Stimulated activated memory B cell treated with anti-CD40 and anti-IgM and Interleukin-4, amounts not matched to agents 10 μg/mL and 1 μg/mL and 100 μg/mL, for 72 hours (primary cell): ENCODE measurements at regions not wholly inside any gene's neighbourhood (a gene's known extent, or its start where the extent isn't known, plus 50 kb on each side); places are given as distances from the start of the nearest gene placed in this dataset.
"Not testable (repeated sequence)": the region's sequence is repeated elsewhere in the genome, so short reads cannot be mapped to it uniquely, and the experiment has no call there.

Experiments
- ATAC-seq: fragments of 150-1000 bp; cut with Tn5 transposase; 2 replicates; pipeline ENCODE4 v1.10.0; 2021
- H3K27ac Mint-ChIP-seq: one replicate; pipeline ENCODE4 v1.8.0; 2022; ENCODE audit warnings: mild to moderate bottlenecking, mixed read lengths
- H3K27me3 Mint-ChIP-seq: one replicate; pipeline ENCODE4 v1.8.0; 2022; ENCODE audit warnings: mixed read lengths
- H3K36me3 Mint-ChIP-seq: one replicate; pipeline ENCODE4 v1.8.0; 2022; ENCODE audit warnings: mixed read lengths
- H3K4me1 Mint-ChIP-seq: one replicate; pipeline ENCODE4 v1.8.0; 2022; ENCODE audit warnings: mixed read lengths
- H3K4me3 Mint-ChIP-seq: one replicate; pipeline ENCODE4 v1.8.0; 2022; ENCODE audit warnings: mild to moderate bottlenecking, moderate library complexity, mixed read lengths
- H3K9me3 Mint-ChIP-seq: one replicate; pipeline ENCODE4 v1.8.0; 2022; ENCODE audit warnings: mixed read lengths

DNA sequence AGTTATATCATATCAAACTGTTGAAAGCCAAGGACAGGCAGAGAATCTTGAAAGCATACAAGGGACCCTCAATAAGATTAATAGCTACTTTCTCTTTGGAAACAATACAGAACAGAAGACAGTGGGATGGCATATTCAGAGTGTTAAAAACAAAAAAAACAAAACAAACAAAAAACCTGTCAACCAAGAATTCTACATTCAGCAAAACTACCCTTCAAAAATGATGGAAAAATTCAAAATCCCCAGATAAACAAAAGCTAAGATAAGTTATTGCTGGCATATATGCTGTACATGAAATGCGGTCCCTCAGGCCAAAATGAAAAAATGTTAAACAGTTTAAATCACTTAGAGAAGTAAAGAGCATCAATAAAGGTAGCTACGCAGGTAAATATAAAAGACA is 425.1 kb downstream of the ACTL7B start:
- Mint-ChIP-seq H3K4me3 (no peak overlapping the region), H3K27me3 (no peaks in the 10 kb centered on the region), H3K36me3 (no peaks in the 10 kb centered on the region), H3K4me1 (no peaks in the 10 kb centered on the region), H3K9me3 (peaks cover 11% of the 10 kb centered on the region), H3K27ac (no peak overlapping the region)
- no peak for ATAC-seq

DNA sequence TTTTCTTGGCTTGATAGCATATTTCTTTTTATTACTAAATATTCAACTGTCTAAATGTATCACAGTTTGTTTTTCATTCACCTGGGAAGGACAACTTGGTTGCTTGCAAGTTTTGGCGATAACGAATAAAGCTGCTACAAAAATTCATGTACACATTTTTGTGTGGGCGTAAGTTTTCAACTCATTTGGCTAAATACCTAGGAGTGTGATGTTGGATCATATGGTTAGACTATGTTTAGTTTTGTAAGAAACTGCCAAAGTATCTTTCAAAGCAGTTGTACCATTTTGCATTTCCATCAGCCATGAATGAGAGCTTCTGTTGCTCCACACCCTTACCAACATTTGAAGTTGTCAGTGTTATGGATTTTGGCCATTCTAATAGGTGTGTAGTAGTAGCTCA is 428.0 kb downstream of the ACTL7B start:
- Mint-ChIP-seq H3K4me3 (no peak overlapping the region), H3K9me3 (peaks cover 11% of the 10 kb centered on the region), H3K27ac (no peak overlapping the region), H3K4me1 (no peaks in the 10 kb centered on the region), H3K36me3 (no peaks in the 10 kb centered on the region), H3K27me3 (no peaks in the 10 kb centered on the region)
- no peak for ATAC-seq

DNA sequence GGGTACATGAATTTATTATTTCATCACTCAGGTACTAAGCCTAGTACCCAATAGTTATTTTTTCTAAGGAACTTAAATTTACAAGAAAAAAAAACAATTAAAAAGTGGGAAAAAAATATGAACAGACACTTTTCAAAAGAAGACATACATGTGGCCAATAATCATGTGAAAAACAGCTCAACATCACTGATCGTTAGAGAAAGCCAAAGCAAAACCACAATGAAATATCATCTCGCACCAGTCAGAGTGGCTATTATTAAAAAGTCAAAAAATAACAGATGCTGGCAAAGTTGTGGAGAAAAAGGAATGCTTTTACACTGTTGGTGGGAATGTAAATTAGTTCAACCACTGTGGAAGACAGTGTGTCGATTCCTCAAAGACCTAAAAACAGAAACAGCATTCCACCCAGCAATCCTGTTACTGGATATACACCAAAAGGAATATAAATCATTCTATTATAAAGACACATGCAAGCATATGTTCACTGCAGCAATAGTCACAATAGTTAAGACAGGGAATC is 429.3 kb downstream of the ACTL7B start:
- not testable (repeated sequence) for H3K27ac Mint-ChIP-seq, H3K4me3 Mint-ChIP-seq, ATAC-seq, H3K27me3 Mint-ChIP-seq, H3K36me3 Mint-ChIP-seq, H3K4me1 Mint-ChIP-seq, H3K9me3 Mint-ChIP-seq

DNA sequence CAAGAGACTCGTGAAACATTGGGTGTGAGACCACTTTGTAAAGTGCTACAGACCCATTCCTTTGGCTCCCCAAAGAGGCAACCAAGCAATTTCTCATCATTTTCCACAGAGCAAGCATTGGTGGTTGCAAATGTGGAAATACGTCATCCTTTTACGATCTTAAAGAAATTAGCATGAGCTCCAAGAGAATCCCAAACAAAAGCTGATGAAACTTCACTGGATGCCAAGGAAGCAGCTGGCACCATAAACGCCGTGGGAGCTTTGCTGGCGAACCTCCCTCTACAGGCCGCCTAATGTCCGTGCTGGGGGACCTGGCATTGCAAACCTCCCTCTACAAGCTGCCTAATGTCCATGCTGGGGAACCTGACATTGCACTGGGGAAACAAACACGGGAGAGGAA is 432.4 kb downstream of the ACTL7B start:
- Mint-ChIP-seq H3K9me3 (no peaks in the 10 kb centered on the region), H3K4me3 (no peak overlapping the region), H3K4me1 (no peaks in the 10 kb centered on the region), H3K36me3 (no peaks in the 10 kb centered on the region), H3K27ac (no peak overlapping the region), H3K27me3 (no peaks in the 10 kb centered on the region)
- ATAC-seq, result no peak

DNA sequence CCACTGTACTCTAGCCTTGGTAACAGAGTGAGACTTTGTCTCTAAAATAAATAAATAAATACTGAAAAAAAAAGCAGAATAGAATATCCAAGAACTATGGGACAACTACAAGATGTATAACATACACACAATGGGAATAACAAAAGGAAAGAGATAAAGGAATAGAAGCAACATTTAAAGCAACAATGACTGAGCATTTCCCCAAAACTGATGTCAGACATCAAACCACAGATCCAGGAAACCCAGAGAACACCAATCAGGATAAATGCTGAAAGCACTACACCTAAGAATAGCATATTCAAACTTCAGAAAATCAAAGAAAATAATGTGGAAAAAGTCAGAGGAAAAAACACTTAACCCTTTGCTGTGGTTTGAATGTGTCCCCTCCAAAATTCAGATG is 436.4 kb downstream of the ACTL7B start:
- no peaks in the 10 kb centered on the region for H3K4me1 Mint-ChIP-seq
- H3K27ac Mint-ChIP-seq, result no peak overlapping the region
- no peak for ATAC-seq
- no peaks in the 10 kb centered on the region for H3K27me3 Mint-ChIP-seq
- no peaks in the 10 kb centered on the region for H3K36me3 Mint-ChIP-seq
- no peak overlapping the region for H3K4me3 Mint-ChIP-seq
- H3K9me3 Mint-ChIP-seq, result no peaks in the 10 kb centered on the region

DNA sequence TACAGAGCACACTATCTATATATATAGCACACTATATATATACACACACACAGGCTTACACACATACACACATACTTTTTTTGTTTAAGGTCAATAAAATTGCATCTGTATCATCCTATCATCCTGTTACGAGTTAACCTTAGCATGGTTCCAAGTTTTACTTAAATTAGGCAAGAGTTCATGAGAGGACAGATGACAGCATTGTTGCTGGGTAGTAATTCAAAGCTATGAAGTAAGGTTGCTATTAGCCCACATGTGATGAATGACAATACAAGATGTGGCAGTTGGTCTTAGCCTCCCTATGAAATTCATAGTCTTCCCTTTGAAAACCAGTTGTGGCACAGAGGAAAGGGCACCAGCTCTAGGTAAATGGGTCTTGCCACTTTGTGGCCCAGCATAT is 438.1 kb downstream of the ACTL7B start:
- H3K27me3 Mint-ChIP-seq, result peaks cover 7% of the 10 kb centered on the region
- H3K4me3 Mint-ChIP-seq, result no peak overlapping the region
- no peak overlapping the region for H3K27ac Mint-ChIP-seq
- no peaks in the 10 kb centered on the region for H3K4me1 Mint-ChIP-seq
- H3K9me3 Mint-ChIP-seq, result no peaks in the 10 kb centered on the region
- ATAC-seq, result no peak
- no peaks in the 10 kb centered on the region for H3K36me3 Mint-ChIP-seq

DNA sequence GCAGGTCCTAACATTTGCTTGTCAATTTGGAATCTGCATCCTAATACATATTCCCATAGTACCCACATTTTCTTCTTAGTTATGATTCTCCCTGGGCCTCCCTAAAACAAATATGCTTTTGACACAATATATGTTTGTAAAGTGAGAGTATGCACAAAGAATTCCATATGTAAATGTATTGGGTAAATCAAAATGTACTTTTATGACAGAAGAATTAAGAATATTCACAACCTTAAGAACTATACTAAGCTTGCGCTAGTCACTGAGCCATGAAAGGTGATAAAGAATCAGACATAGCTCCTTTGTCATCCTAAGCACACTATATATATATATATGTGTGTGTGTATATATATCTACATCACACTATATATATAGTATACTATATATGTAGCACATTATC is 438.5 kb downstream of the ACTL7B start:
- no peaks in the 10 kb centered on the region for H3K9me3 Mint-ChIP-seq
- H3K4me1 Mint-ChIP-seq, result no peaks in the 10 kb centered on the region
- peaks cover 7% of the 10 kb centered on the region for H3K27me3 Mint-ChIP-seq
- H3K27ac Mint-ChIP-seq, result no peak overlapping the region
- no peaks in the 10 kb centered on the region for H3K36me3 Mint-ChIP-seq
- ATAC-seq, result no peak
- H3K4me3 Mint-ChIP-seq, result no peak overlapping the region

DNA sequence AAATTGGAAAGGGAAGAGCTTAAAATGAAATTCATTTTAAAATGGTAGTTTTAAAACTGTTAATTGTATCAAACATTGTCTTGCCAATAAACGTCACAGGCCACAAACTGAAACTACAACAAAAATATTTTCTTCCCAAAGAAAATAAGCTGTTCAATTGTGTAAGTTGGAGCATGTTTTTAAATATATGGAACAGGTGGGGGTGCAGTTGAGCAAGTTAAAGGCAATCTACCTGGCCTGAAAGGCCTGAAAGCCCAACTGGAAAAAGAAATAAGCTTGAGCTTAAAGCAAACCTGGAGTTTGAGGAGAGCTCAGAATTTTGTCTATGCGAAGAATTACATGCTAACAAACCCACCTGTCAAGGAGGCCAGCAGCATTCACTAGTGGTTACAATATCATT is 439.5 kb downstream of the ACTL7B start:
- no peaks in the 10 kb centered on the region for H3K36me3 Mint-ChIP-seq
- H3K27me3 Mint-ChIP-seq, result peaks cover 7% of the 10 kb centered on the region
- no peaks in the 10 kb centered on the region for H3K4me1 Mint-ChIP-seq
- ATAC-seq, result no peak
- no peaks in the 10 kb centered on the region for H3K9me3 Mint-ChIP-seq
- H3K4me3 Mint-ChIP-seq, result no peak overlapping the region
- no peak overlapping the region for H3K27ac Mint-ChIP-seq

DNA sequence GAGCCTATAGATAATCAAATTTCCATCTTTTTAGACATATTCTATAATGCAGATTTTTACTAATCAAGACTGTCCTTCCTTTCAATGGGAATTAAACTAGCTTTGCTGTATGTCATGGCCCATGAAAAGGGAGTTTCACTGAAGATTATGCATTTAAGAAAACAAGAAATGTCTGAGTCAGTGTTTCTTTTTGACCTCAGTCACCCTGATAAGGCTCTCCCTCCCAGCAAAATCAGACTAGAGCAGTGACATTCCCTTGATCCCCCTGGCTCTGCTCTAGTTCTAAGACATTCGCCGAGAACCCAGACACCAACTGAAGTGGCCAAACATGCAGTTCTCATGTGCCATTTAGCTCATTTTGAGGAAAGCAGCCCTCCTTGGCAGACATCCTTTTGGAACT is 442.0 kb downstream of the ACTL7B start:
- Mint-ChIP-seq H3K4me3 (no peak overlapping the region), H3K9me3 (no peaks in the 10 kb centered on the region), H3K36me3 (no peaks in the 10 kb centered on the region), H3K4me1 (no peaks in the 10 kb centered on the region), H3K27ac (no peak overlapping the region), H3K27me3 (peaks cover 7% of the 10 kb centered on the region)
- no peak for ATAC-seq

DNA sequence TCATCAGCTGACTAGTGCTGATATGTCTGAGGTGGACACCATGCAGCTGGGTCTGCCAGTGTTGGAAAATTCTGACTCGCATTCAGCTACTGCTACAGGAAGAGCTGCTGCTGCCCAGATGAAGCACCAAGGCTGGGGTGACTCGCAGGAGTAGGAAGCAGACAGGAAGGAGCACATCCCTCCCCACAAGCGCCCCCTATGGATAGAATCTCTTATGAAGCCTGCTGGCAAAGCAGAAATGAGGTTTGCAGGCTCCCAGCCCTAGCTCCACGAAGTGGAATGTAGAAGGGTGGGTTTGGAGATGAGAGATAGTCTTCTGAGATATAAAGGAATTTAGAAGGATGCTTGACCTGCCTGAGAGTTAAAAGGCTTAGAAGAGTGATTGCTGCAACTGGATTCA is 443.0 kb downstream of the ACTL7B start:
- H3K4me1 Mint-ChIP-seq, result no peaks in the 10 kb centered on the region
- no peaks in the 10 kb centered on the region for H3K36me3 Mint-ChIP-seq
- no peaks in the 10 kb centered on the region for H3K9me3 Mint-ChIP-seq
- ATAC-seq, result peak; percentile 27
- peaks cover 7% of the 10 kb centered on the region for H3K27me3 Mint-ChIP-seq
- H3K4me3 Mint-ChIP-seq, result no peak overlapping the region
- H3K27ac Mint-ChIP-seq, result no peak overlapping the region

DNA sequence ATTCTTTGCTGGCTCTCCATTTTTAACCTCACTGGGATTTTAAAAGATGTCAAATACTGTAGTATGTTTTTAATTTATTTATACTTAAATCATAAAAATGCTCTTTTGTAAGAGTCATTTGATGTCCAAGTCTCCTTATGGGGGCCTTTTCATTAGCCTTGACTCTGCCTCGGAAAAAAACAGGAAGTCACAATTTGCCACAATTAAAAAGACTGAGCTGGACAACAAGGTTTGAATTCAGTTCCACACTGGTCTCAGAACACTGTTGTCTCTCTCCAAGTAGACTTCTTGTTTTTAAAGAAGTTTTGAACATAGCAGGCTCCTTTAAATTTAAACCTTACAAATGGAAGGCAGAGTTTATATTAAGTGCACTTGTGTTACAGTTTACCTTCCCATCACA is 444.2 kb downstream of the ACTL7B start:
- H3K27me3 Mint-ChIP-seq, result peaks cover 7% of the 10 kb centered on the region
- no peak overlapping the region for H3K4me3 Mint-ChIP-seq
- no peak overlapping the region for H3K27ac Mint-ChIP-seq
- H3K4me1 Mint-ChIP-seq, result no peaks in the 10 kb centered on the region
- no peaks in the 10 kb centered on the region for H3K9me3 Mint-ChIP-seq
- H3K36me3 Mint-ChIP-seq, result no peaks in the 10 kb centered on the region
- ATAC-seq, result no peak

DNA sequence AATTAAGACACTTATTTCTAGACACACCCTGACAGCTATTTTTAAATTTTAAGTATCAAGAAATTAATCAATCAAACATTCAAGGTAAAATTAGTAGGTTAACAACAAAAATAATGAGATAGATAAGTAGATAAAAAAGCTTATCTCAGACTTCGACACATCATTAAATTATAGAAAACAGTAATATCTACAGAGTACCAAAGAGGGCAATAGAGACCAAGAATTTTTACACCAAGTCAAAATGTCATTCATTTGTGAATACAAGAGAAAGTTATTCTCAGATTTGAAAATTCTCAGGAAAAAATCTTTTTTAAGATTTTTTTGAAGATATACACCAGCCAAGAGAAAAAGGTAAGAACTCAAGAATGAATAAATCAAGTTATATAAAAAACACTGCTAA is 445.6 kb downstream of the ACTL7B start:
- no peaks in the 10 kb centered on the region for H3K4me1 Mint-ChIP-seq
- H3K9me3 Mint-ChIP-seq, result no peaks in the 10 kb centered on the region
- peaks cover 7% of the 10 kb centered on the region for H3K27me3 Mint-ChIP-seq
- no peak overlapping the region for H3K27ac Mint-ChIP-seq
- no peak overlapping the region for H3K4me3 Mint-ChIP-seq
- H3K36me3 Mint-ChIP-seq, result no peaks in the 10 kb centered on the region
- ATAC-seq, result no peak

DNA sequence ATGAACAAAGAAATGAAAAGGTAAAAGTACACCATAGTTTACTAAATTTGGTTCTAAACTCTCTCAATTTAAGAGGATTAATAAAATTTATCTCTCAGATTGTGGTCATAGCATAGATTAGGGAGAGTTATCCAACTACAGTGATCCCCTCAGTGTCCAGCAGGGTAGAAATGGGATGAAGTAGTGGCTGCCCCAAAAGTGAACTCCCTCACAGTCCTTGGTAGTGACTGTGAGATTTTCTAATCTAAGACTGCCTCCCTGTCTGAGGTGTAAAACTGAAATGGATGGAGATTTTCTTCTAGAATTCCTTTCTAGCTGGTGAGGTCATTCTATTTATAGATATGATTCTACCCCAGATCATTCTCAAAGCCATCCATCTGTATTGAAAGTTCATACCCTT is 455.5 kb downstream of the ACTL7B start:
- Mint-ChIP-seq H3K4me1 (no peaks in the 10 kb centered on the region), H3K36me3 (no peaks in the 10 kb centered on the region), H3K4me3 (no peak overlapping the region), H3K9me3 (no peaks in the 10 kb centered on the region), H3K27me3 (no peaks in the 10 kb centered on the region), H3K27ac (no peak overlapping the region)
- no peak for ATAC-seq

DNA sequence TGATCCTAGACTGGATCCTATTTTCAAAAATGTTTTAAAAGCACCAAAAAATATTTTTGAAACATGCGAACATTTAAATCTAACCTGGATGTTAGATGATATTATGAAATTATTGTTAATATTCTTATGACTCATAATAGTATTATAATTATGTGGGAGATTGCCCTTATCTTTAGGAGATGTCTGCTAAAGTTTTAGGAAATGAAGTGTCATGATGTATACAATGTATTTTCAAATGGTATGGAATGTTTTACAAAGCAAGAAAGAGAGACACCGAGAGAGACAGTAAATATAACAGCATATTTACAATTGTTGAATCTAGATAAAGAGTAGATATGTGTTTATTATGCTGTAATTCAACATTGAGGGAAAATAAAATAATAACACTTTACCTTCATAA is 455.9 kb downstream of the ACTL7B start:
- Mint-ChIP-seq H3K36me3 (no peaks in the 10 kb centered on the region), H3K4me3 (no peak overlapping the region), H3K9me3 (no peaks in the 10 kb centered on the region), H3K4me1 (no peaks in the 10 kb centered on the region), H3K27me3 (no peaks in the 10 kb centered on the region), H3K27ac (no peak overlapping the region)
- ATAC-seq, result no peak

DNA sequence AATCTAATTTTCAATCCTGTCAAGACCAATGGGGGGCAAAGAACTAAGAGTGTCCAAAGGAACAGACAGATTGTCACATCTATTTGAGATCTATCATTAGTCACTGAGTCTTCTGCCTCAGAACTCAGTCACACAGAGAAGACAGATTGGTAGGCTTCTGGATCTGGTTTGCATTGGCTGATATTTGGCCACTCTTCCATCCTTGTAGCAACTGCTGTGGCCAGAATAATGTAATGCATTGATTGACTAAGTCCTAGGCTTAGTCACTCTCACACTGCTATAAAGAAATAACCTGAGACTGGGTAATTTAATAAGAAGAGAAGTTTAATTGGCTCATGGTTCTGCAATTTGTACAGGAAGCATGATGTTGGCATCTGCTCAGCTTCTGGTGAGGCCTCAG is 458.5 kb downstream of the ACTL7B start:
- Mint-ChIP-seq H3K4me3 (no peak overlapping the region), H3K4me1 (no peaks in the 10 kb centered on the region), H3K36me3 (no peaks in the 10 kb centered on the region), H3K27me3 (no peaks in the 10 kb centered on the region), H3K27ac (no peak overlapping the region), H3K9me3 (no peaks in the 10 kb centered on the region)
- ATAC-seq, result no peak

DNA sequence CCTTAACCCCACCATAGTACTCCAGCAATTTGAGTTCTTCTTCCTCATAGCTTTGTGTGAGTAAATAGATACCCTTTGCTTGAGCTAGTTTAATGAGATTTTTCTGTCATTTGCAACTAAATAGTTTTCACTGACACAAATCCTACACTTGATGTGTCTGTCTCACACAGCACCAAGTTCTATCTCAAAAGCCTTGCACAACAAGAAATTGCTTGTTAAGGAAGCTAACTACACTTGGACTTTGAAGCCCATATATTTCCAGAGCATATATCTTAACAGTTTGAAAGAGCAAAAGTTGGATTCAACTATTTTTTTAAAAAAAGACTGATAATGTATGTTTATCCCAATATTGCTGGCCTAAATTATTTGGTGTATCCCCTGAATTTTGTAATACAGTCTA is 459.2 kb downstream of the ACTL7B start:
- Mint-ChIP-seq H3K36me3 (no peaks in the 10 kb centered on the region), H3K9me3 (no peaks in the 10 kb centered on the region), H3K4me3 (no peak overlapping the region), H3K4me1 (no peaks in the 10 kb centered on the region), H3K27me3 (no peaks in the 10 kb centered on the region), H3K27ac (no peak overlapping the region)
- no peak for ATAC-seq

DNA sequence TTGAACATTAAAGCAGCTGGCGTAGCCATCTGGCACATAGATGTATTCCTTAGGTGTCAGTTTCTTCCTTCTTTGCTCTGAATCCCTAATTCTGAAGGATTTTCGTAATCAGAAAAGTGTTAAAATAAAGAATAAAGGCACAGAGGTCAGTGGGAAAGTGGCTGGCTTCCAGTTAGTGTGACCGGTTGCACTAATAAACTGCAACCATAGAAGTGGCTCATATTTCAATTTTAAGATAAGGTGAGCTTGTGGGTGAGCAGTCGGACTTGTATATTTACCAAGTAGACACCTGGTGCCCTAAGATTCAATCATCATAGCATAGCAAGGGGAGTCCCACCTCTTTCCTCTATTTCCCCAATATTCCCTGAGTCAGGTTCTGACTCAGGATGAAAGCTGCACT is 459.6 kb downstream of the ACTL7B start:
- Mint-ChIP-seq H3K36me3 (no peaks in the 10 kb centered on the region), H3K9me3 (no peaks in the 10 kb centered on the region), H3K4me3 (no peak overlapping the region), H3K4me1 (no peaks in the 10 kb centered on the region), H3K27me3 (no peaks in the 10 kb centered on the region), H3K27ac (no peak overlapping the region)
- no peak for ATAC-seq
